A673 (cell line): ENCODE measurements at regions not wholly inside any gene's neighbourhood (a gene's known extent, or its start where the extent isn't known, plus 50 kb on each side); places are given as distances from the start of the nearest gene placed in this dataset.

Source experiments
- BruUV-seq: library from RNA; stranded (reverse); fragments of 400-500 nt; replicated peaks from 2 replicates; lab custom pipeline; 2021; lab: Mats Ljungman, UMichigan
- CTCF ChIA-PET: fragments of 300-600 bp; sonication (Branson Sonifier 250); formaldehyde crosslinking; loops from one replicate; lab custom pipeline; 2022; ENCODE audit warnings: antibody characterized with exemption; lab: Charles Lee
- POLR2A ChIA-PET: fragments of 300-600 bp; sonication (Branson Sonifier 250); formaldehyde crosslinking; loops from one replicate; lab custom pipeline; 2022; ENCODE audit warnings: antibody characterized with exemption; ENCODE audit not compliant: low non-redundant PET; lab: Charles Lee
- DNase-seq: peaks from one replicate; pipeline ENCODE4 v3.0.0-alpha.2; 2015; ENCODE audit warnings: low spot score
- H3K27ac ChIP-seq: fragments of 200-600 bp; sonication (generic); 2 replicates; pipeline ENCODE4 v1.5.1; 2016; ENCODE audit warnings: mixed run types, low read depth, mild to moderate bottlenecking, mixed read lengths, antibody characterized with exemption, low read length; ENCODE audit not compliant: poor library complexity, severe bottlenecking
- H3K27me3 ChIP-seq: fragments of 200-600 bp; sonication (generic); replicated peaks from 2 replicates; pipeline ENCODE4 v1.6.1; 2017; ENCODE audit warnings: mixed run types, low read depth, mild to moderate bottlenecking, mixed read lengths, antibody characterized with exemption, low read length; ENCODE audit not compliant: insufficient read depth, poor library complexity
- H3K36me3 ChIP-seq: fragments of 200-600 bp; sonication (generic); 2 replicates; pipeline ENCODE4 v1.6.1; 2016; ENCODE audit warnings: mixed run types, mild to moderate bottlenecking, mixed read lengths, antibody characterized with exemption, low read length; ENCODE audit not compliant: insufficient read depth, poor library complexity, severe bottlenecking
- H3K4me1 ChIP-seq: fragments of 200-600 bp; sonication (generic); 2 replicates; pipeline ENCODE4 v1.6.1; 2017; ENCODE audit warnings: mixed run types, mild to moderate bottlenecking, mixed read lengths, antibody characterized with exemption, low read length; ENCODE audit not compliant: insufficient read depth, poor library complexity, severe bottlenecking
- H3K4me3 ChIP-seq: fragments of 200-600 bp; sonication (generic); 2 replicates; pipeline ENCODE4 v1.5.1; 2016; ENCODE audit warnings: low read depth, mixed run types, mild to moderate bottlenecking, mixed read lengths, low read length; ENCODE audit not compliant: poor library complexity, severe bottlenecking
- H3K9me3 ChIP-seq: fragments of 200-600 bp; sonication (generic); 2 replicates; pipeline ENCODE4 v1.6.1; 2016; ENCODE audit warnings: mixed run types, low read depth, mild to moderate bottlenecking, mixed read lengths, antibody characterized with exemption, low read length; ENCODE audit not compliant: poor library complexity, severe bottlenecking
- CTCF ChIP-seq: fragments of 300-800, 200-600 bp; sonication (generic); conservative IDR thresholded peaks from 2 replicates; pipeline ENCODE4 v1.5.1; 2017; ENCODE audit warnings: low read depth, mild to moderate bottlenecking, antibody characterized with exemption, low read length, moderate library complexity, mixed read lengths
- EZH2 ChIP-seq: fragments of 200-600 bp; sonication (generic); IDR thresholded peaks from 2 replicates; pipeline ENCODE4 v1.6.1; 2017; ENCODE audit warnings: borderline replicate concordance, low read depth, mild to moderate bottlenecking, mixed read lengths, antibody characterized with exemption, low read length; ENCODE audit not compliant: poor library complexity, severe bottlenecking
- intact Hi-C: fragments of 100-400 bp; cut with micrococcal nuclease; formaldehyde crosslinking; loops from one replicate; pipeline ENCODE4 v1.10.0; 2022; ENCODE audit not compliant: unreplicated experiment

DNA sequence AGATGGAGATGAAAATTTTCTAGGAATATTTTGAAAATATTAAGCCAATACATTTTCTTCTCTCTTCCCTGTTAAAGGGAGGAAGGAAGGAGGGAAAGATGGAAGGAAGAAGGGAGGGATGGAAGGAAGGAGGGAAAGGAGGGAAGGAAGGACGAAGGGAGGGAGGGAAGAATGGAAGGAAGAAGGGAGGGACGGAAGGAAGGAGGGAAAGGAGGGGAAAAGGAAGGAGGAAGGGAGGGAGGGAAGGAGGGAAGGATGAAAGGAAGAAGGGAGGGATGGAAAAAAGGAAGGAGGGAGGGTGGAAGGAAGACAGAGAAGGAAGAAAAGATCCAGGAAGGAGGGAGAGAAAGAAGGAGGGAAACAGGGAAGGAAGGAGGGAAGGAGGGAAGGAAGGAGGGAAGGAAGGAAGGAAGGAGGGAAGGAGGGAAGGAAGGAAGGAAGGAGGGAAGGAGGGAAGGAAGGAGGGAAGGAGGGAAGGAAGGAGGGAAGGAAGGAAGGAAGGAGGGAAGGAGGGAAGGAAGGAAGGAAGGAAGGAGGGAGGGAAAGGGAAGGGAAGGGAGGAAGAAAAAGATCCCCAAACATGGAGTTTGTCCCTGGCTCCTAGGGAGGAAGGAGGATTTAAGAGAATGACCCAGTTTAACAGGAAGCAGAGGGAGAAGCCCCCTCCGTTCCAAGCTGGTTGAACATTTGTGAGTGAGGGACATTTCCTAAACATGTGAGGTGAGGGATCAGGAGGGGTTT, 70.3 kb upstream of the NEURL1B start:
- no peaks in the 10 kb centered on the region for H3K27me3 ChIP-seq
- no peak overlapping the region for H3K27ac ChIP-seq
- POLR2A ChIA-PET = no interaction called here
- TF ChIP-seq CTCF (no peak), EZH2 (no peak)
- intact Hi-C loops = no loop called here
- no peaks in the 10 kb centered on the region for H3K9me3 ChIP-seq
- no peak overlapping the region for H3K4me3 ChIP-seq
- no peaks in the 10 kb centered on the region for H3K36me3 ChIP-seq
- DNase-seq = no peak
- BruUV-seq = no TSS peak
- CTCF ChIA-PET = no interaction called here
- no peaks in the 10 kb centered on the region for H3K4me1 ChIP-seq

DNA sequence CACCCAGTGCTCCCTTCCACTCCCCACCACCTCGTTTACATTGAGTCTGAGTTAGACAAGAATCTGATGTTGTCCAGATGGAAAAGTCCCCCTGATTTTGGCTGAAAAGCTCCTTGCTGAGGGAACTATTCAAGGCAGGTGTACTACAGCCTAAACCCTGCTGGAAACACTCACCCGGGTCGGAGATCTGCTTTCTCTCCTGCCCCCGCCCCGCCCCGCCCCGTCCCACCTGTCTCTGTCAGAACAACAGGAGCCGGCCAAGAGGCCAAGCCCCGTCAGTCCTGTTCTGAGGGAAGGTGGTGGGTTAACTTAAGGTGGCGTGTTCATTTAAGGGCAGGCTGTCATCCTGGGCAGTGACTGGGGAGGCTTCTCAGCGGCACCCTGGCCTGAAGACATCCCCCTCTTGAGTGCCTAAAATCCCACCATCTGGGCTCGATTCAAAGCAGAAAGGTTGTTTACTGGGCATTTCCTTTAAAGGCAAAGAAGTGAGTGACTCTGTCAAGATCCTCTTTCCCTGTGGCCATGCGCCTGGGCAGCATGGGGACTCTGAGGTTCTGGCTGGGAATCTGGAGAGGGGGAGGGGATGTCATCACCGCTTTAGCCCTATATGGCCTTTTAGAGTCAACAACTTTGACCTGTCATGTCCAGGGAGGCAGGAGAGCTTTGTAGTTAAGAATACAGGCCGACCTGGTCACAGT, 71.1 kb upstream of the NEURL1B start:
- ChIA-PET POLR2A (no interaction called here), CTCF (no interaction called here)
- H3K36me3 ChIP-seq = no peaks in the 10 kb centered on the region
- H3K27me3 ChIP-seq = no peaks in the 10 kb centered on the region
- H3K27ac ChIP-seq = no peak overlapping the region
- no peak overlapping the region for H3K4me3 ChIP-seq
- intact Hi-C loops = no loop called here
- TF ChIP-seq EZH2 (no peak), CTCF (no peak)
- no peak for DNase-seq
- no peaks in the 10 kb centered on the region for H3K4me1 ChIP-seq
- no peaks in the 10 kb centered on the region for H3K9me3 ChIP-seq
- BruUV-seq = no TSS peak

GRCh38 chr5:172568308-172568910, 72.7 kb upstream of the NEURL1B start:
- intact Hi-C loops = no loop called here
- no peak overlapping the region for H3K4me3 ChIP-seq
- POLR2A ChIA-PET = no interaction called here

More at GRCh38 chr5:172568308-172568910, 72.7 kb upstream of the NEURL1B start:
- no peak for TF ChIP-seq EZH2
- TF ChIP-seq CTCF = no peak
- CTCF ChIA-PET = no interaction called here
- Histone ChIP-seq H3K27me3 (no peaks in the 10 kb centered on the region), H3K4me1 (no peaks in the 10 kb centered on the region), H3K27ac (no peak overlapping the region), H3K9me3 (no peaks in the 10 kb centered on the region), H3K36me3 (no peaks in the 10 kb centered on the region)
- no TSS peak for BruUV-seq
- no peak for DNase-seq
